Stimulated activated CD4-positive, alpha-beta T cell treated with anti-CD3 and anti-CD28 coated beads, Interleukin-4, amount 100 ng/mL, for 1 hour (primary cell): ENCODE measurements at regions not wholly inside any gene's neighbourhood (a gene's known extent, or its start where the extent isn't known, plus 50 kb on each side); places are given as distances from the start of the nearest gene placed in this dataset.

Experiments used
- DNase-seq: peaks from one replicate; pipeline ENCODE4 v3.0.0-alpha.2; 2020

GRCh38 chr16:64397945-64398508, 723.8 kb downstream of the CDH11 start:
- DNase-seq: no peak

GRCh38 chr16:64397042-64397441, 724.8 kb downstream of the CDH11 start:
- DNase-seq: no peak

GRCh38 chr16:64394061-64394460, 727.8 kb downstream of the CDH11 start:
- no peak for DNase-seq

- DNase-seq: no peak
These were observed 729.4 kb downstream of the CDH11 start for GRCh38 chr16:64392456-64392855.

- no peak for DNase-seq
These were observed 730.7 kb downstream of the CDH11 start for GRCh38 chr16:64391063-64391600.

- DNase-seq: no peak
These were observed 731.8 kb downstream of the CDH11 start for GRCh38 chr16:64390102-64390501.

- no peak for DNase-seq
These were observed 737.2 kb downstream of the CDH11 start for GRCh38 chr16:64384636-64385035.

- DNase-seq: no peak
These were observed 739.9 kb downstream of the CDH11 start for GRCh38 chr16:64381979-64382378.

GRCh38 chr16:64380751-64381150, 741.1 kb downstream of the CDH11 start:
- no peak for DNase-seq

- no peak for DNase-seq
These were observed 746.4 kb downstream of the CDH11 start for GRCh38 chr16:64375391-64375980.

- DNase-seq: no peak
These were observed 751.8 kb downstream of the CDH11 start for GRCh38 chr16:64370112-64370511.

- DNase-seq: no peak
These were observed 756.4 kb downstream of the CDH11 start for GRCh38 chr16:64365448-64365931.

- no peak for DNase-seq
These were observed 757.0 kb downstream of the CDH11 start for GRCh38 chr16:64364894-64365293.

GRCh38 chr16:64364416-64364815, 757.4 kb downstream of the CDH11 start:
- no peak for DNase-seq

GRCh38 chr16:64364016-64364415, 757.8 kb downstream of the CDH11 start:
- no peak for DNase-seq

- DNase-seq: no peak
These were observed 758.8 kb downstream of the CDH11 start for GRCh38 chr16:64363039-64363438.

- DNase-seq: no peak
These were observed 759.7 kb downstream of the CDH11 start for GRCh38 chr16:64362193-64362592.

GRCh38 chr16:64361753-64362152, 760.1 kb downstream of the CDH11 start:
- DNase-seq: no peak

GRCh38 chr16:64358291-64358690, 763.6 kb downstream of the CDH11 start:
- DNase-seq: no peak

- DNase-seq: no peak
These were observed 765.6 kb downstream of the CDH11 start for GRCh38 chr16:64356267-64356666.

GRCh38 chr16:64352246-64352645, 769.6 kb downstream of the CDH11 start:
- no peak for DNase-seq

GRCh38 chr16:64351121-64351520, 770.7 kb downstream of the CDH11 start:
- DNase-seq: no peak

GRCh38 chr16:64346080-64346479, 775.8 kb downstream of the CDH11 start:
- DNase-seq: no peak

GRCh38 chr16:64345142-64345541, 776.7 kb downstream of the CDH11 start:
- no peak for DNase-seq
